ENCODE measurements at regions not wholly inside any gene's neighbourhood (a gene's known extent, or its start where the extent isn't known, plus 50 kb on each side); places are given as distances from the start of the nearest gene placed in this dataset.
"Not testable (repeated sequence)": the region's sequence is repeated elsewhere in the genome, so short reads cannot be mapped to it uniquely, and the experiment has no call there.

GRCh38 chr1:4121834-4122512 is 221.9 kb upstream of the C1orf174 start:
- no peak for DNase-seq

DNA sequence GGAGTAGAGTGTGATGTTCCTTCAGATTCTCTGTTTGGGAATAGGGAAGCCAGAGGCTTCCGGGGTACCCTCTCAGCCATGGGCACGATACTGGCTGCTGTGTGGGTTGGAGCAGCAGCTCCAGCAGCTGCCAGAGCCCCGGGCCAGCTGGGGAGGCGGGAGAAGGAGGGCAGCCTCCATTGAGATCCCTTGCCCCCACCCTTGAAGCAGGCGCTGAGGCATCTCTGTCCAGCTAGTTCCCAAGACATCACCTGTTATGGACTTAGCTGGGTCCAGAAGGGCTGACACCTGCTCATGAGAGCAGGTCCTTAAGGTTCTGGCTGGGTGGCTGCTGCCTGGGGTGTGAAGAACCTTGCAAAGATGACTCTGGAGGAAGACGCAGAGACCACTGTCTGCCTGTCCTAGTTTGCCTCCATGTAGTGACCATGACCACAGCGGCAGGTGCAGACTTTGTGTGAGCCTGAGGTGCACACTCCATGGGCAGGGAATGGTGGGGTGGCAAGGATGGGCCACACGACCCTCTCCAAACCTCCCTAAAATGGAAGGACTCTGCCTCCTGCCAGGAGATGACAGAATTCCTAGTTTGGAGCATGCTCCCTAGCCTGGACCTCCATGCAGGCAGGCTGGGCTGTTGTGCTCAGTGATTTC is 222.6 kb upstream of the C1orf174 start:
- no peak for DNase-seq

DNA sequence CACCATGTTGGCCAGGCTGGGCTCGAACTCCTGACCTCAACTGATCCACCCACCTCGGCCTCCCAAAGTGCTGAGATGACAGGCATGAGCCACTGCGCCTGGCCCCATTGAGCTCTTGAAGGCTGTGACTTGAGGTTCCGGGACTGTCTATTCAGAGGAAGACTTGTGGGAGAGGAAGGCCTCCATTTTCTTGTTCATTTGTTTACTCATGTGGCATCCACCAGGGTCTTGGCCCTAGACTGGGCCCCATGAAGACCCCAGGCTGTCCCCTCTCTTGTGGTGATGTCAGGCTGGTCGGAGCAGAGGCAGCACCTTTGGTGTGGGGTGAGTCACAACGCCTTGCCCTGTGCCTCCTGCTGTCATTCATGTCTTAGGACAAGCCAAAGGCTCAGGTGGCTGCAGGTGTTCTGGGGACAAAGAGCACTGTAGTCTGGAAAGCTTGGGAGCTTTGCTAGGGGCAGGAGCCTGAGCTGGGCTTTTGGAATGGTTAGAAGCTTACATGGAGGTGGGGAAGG is 224.6 kb upstream of the C1orf174 start:
- DNase-seq, result no peak

DNA sequence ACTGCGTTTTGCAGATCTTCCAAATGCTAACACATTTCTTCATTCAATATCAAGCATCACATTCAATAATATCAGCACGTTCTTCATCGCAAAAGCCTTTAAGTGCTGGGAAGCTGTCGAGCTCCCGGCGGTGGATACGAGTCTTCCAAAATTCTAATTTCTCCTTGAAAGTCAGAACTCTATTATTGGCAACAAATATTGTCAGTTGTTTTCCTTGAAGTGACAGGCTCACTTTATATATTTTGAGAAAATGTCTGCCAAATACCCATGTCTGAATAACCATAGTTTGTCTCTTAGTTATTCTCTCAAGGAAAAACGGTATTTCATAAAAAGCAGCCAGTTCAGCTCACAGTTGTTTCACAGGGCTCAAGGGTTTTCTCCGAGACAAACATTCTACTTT is 226.2 kb upstream of the C1orf174 start:
- no peak for DNase-seq

DNA sequence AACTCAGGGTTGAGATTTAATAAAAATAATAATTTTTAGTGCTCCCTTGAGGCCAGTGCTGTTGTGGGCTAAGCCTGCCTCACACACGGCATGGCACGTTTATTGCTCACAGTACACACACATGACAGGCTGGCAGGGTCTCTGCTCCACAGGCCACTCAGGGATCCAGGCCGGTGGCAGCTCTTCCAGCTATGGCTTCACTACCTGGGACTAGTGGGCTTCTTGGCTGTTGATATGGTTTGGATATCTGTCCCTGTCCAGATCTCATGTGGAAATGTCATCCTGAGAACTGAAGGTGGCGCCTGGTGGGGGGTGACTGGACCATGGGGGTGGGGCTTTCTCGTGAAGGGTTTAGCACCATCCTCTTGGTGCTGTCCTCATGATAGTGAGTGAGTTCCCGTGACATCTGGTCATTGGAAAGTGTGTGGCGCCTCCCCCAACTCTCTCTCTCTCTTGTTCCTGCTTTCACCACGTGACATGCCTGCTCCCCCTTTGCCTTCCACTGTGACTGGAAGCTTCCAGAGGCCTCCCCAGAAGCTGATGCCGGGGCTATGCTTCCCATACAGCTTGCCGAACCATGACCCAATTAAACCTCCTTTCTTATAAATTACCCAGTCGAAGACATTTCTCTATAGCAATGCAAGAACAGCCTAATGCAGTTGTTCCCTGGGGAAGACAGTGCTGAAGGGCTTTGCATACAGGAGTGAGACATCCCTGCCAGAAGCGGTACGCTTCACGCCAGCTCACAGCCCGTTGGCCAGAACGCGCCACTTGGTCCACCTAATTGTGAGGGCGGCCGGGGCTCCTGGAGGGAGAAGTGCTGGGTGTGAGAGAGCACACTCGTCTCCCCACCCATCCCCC is 226.9 kb upstream of the C1orf174 start:
- DNase-seq, result no peak

GRCh38 chr1:4127592-4128140 is 227.6 kb upstream of the C1orf174 start:
- DNase-seq, result no peak

GRCh38 chr1:4128616-4129015 is 228.5 kb upstream of the C1orf174 start:
- DNase-seq, result no peak

DNA sequence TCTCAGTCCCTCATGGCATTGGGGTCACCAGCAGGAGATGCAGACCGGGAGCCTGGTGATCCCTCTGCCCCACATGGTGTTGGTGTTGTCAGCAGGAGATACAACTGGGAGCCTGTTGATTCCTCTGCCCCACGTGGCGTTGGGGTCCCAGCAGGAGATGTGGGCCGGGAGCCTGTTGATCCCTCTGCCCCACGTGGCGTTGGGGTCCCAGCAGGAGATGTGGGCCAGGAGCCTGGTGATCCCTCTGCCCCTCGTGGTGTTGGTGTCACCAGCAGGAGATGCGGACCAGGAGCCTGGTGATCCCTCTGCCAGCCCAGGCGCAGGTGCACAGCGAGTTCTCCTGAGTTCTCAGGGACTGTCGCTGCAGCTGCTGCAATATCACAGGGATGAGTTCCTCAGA is 229.6 kb upstream of the C1orf174 start:
- DNase-seq, result no peak

GRCh38 chr1:4130096-4130495 is 230.0 kb upstream of the C1orf174 start:
- no peak for DNase-seq

- DNase-seq, result no peak
Observed at GRCh38 chr1:4131734-4132133, 231.7 kb upstream of the C1orf174 start.

DNA sequence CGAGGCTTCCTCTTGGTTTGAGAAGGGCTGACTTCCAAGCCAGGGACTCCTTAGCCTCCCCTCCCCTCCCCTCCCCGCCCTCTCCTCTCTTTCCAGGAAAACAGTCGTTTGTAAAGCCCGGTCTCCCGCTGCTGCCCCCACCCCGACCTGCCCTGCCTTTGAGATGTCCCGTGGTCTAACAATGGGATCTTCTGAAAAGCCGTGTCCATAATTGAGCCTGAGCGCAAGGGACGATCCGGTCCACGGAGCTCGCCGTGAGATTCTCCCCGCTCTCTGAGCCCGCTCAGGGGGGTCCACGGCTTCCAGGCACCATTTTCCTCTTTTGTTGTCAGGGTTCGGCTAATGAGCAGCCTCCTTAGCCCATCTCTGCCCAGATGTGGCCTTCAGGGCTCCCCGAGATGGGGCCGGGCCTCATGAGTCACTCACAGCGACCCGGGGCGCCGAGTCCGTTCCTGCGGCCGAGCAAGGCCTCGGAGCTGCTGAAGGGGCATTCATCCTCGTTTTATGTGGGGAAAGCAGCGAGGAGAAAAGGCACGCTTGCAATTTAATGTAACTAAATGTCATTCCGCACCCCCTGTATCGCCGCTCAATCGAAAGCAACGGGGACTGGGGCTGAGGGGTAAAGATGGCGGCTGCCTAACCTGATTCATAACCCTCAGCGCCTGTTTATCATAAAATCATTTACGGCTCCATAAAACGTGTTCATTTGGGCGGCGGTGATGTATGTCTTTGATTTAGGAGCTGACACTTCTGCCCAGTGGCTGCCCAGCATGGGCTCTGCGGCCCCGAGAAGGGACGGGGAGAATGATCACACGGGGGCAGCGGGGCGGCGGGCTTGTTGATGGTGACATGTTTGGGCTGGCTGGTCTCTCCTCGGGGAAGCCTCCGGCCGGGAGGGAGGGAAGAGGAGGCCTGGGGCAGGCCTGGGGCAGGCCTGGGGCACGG is 232.6 kb upstream of the C1orf174 start:
- DNase-seq, result no peak

DNA sequence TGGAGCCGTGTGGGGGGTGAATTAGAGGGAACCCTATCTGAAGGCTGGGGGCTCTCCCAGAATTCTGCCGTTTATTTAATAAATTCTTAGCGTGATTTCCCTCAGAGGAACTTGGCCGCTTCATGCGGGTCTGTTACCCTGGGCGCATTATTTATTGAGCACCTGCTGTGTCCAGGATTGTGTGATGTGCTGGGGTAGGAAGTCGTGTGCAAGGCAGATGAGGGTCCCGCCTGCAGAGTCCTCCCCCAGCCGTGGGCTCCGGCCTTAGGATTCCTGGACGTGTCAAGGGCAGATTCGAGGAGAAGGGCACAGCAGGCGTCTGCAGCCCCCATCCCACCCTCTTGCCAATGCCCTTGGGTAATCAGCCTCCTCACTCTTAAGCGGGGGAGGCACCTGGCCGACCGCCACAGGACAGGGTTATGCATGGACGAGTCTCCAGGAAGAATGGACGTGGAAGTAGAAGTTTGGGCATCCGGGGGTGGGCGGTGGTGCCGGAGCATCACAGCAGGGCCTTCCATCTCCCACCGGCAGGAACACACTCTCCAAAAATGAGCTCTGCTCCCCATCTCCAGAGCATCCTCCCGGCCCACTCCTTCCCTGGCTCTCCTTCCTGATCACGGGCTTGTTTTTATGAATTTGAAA is 233.3 kb upstream of the C1orf174 start:
- DNase-seq, result no peak

DNA sequence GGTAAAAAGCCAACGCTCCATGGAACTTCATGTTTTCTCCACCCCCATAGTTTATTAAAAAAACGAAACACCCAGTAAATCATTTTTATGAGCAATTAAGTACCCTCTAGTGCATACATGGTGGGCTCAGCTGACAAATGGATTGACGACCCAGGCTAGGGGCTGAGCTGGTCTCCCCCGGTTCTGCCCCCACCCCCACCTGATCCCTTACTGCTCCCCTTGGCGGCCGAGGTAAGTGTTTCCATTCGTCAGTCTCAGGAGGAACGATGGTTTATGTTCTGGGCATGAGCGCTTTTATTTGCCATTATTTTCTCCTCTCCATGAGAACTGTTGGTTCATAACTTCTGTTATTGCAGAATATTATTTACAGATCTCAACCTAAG is 233.9 kb upstream of the C1orf174 start:
- no peak for DNase-seq

- DNase-seq, result not testable (repeated sequence)
Observed at GRCh38 chr1:4135853-4136252, 235.8 kb upstream of the C1orf174 start.

- DNase-seq, result no peak
Observed at GRCh38 chr1:4137621-4138415, 237.7 kb upstream of the C1orf174 start.

DNA sequence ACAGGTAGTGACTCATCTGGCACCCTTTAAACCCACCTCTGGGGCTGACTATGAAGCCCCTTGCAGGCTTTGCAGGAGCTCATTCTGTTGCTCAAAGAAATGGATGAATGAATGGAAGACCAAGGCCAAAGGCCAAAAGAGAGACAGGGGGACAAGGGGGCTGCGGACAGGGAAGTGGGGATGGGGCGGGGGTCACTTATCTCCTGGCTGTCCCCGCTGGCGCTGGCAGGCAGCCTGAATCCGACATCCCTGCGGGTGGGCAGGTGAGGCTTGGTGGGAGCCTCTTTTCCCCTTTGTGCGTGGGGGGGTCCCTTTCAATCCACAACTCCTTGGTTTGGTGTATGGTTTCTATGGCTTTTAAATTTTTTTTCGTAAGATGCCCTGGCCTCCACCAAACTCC is 239.6 kb upstream of the C1orf174 start:
- DNase-seq, result no peak

- DNase-seq, result no peak
Observed at GRCh38 chr1:4140241-4140640, 240.2 kb upstream of the C1orf174 start.

- DNase-seq, result no peak
Observed at GRCh38 chr1:4140821-4141220, 240.7 kb upstream of the C1orf174 start.

DNA sequence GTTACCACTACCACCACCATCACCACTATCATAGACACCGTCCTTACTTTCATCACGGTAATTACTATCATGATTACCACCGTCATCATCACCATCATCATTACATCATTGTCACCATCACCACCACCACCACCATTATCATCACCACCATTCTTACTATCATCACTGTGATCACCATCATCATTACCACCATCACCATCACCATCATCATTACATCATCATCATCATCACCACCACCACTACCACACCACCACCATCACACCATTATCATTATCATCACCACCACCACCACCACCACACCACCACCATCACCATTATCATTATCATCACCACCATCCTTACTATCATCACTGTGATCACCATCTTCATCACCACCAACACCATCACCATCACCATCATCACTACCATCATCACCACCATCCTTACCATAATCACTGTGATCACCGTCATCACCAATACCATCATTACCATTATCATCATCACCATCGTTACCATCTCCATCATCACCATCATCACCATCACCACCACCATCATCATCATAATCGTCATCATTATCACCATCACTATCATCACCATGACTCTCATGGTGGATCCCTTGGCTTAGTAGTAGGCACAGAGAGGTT is 244.4 kb upstream of the C1orf174 start:
- DNase-seq, result no peak

- DNase-seq, result no peak
Observed at GRCh38 chr1:4146101-4146500, 246.0 kb upstream of the C1orf174 start.

All from SW 1271 (cell line).